HG03432 (cell line): ENCODE measurements at regions not wholly inside any gene's neighbourhood (a gene's known extent, or its start where the extent isn't known, plus 50 kb on each side); places are given as distances from the start of the nearest gene placed in this dataset.

Experiments used
- ATAC-seq: cut with Tn5 transposase; IDR thresholded peaks from one replicate; pipeline ENCODE4 v1.9.1; 2021; ENCODE audit warnings: mild to moderate bottlenecking, moderate library complexity; ENCODE audit not compliant: unreplicated experiment

DNA sequence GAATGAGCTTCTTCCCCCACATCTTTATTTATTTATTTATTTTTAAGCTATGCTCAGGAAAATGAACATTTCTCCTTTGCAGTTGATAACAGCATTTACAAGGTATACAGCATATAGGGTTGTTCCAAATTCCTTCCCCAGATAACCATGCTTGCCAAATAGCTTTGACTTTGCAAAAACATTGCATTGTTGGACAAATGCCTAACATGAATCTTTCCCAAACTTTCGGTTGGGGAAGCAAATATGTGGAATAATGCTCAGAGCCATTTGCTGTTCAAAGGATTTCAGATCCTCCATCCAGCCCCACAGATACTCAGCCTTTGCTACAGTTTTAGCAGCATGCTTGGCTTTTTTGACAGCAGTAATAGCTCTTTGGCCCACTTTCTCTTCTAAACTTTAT lies 127.2 kb upstream of the AGA start:
- no peak for ATAC-seq

DNA sequence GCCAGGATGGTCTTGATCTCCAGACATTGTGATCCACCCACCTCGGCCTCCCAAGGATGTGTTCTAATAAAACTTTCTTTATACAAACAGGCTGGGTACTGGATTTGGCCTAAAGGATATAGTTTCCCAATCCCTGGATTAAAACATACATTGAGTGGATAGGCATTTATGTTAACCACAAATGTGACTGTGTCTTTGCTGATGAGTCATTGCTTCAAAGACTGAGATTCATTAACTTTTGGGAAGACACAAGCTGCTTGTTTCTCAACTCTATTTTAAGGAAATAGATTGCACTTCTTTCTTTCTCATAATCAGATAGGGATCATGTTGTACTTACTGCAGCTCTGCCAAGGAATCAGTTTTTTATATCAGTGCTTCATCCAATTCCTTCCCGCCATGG lies 131.3 kb upstream of the AGA start:
- ATAC-seq: no peak

DNA sequence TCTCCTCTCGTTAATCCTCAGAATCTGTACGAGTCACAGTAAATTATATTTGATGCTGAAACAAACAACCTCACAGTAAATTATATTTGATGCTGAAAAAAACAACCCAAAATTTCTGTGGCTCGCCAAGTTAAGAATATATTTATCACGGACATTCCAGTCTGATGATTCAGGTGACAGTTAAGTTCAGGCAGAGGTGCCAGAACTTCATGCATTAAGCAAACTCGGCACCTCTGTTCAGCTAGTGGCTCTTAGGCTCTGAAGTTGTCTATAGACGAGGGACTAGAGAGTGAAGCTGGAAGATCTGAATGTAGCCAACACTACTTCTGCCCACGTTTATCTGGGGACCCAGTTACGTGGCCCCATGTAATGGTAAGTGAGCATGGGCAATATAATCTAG lies 132.2 kb upstream of the AGA start:
- no peak for ATAC-seq

DNA sequence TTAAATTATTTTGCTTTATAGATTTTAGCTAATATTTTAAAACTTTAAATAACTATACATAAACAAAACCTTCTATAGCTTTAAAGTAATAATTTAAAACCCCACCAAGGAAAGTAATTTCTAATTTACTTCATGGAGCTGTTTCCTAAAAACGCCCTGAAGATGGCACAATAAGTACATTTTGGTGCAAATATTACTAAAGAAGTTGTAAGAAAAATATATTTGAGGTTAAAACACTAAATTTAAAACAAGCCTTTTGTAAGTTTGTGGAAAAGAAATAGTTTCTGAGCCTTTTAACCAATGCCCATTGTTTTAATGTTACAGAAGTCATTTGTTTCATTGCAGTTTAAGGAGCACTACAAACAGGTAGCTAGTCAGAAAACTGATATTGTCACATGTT lies 137.4 kb upstream of the AGA start:
- ATAC-seq: no peak

DNA sequence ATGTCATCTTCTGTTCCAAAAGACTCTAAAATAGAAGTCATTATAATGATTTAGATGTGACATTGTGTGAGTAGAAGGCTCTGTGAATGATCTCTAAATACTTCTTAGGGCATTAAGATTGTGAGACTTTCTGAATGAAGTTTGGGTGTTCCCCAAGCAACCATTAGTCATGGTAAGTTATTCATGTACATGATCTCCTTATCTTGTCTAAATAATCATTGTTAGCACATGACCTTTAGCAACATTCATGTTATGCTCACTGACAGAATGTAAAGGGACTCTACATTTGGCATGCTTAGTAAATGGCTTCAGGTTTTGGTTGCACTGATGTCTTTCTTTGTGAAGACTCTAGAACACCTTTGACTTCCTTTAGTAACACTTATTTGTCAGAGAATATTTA lies 140.8 kb upstream of the AGA start:
- no peak for ATAC-seq

DNA sequence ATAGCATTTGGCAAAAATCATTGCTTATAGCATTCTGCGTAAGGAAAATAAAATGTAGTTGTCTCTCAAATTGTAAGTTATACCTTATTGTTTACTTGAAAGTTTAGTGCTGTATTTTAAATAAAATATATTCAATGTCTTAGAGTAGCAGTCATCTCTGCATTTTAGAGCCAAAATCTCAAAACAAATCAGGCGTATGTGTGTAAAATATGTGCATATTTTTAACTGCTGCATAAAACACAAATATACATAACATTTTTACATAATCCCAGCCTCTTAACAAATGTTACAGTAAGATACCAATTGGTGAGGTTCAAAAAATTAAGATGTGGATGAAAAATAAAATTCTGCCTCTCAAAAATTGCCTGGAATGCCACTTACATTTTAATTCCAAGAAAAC lies 145.8 kb upstream of the AGA start:
- no peak for ATAC-seq

DNA sequence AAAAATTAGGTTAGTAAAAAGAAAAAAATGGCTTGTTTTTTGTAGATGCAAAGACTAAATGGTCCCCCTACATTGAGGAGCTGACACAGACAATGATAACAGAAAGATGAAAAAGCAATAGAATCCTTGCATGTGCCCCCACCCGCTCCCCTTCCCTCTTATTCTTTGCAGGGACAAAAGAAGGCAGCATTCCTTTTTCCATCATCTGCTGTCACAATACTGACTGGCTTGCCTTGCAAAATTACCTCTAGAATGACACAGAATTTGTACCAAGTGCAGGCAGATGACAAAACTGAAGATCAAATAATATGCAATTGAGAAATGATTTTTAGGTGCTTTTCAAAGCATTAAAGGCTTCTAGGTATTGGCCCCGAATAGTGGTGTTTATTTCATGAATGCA lies 153.1 kb upstream of the AGA start:
- ATAC-seq: no peak

DNA sequence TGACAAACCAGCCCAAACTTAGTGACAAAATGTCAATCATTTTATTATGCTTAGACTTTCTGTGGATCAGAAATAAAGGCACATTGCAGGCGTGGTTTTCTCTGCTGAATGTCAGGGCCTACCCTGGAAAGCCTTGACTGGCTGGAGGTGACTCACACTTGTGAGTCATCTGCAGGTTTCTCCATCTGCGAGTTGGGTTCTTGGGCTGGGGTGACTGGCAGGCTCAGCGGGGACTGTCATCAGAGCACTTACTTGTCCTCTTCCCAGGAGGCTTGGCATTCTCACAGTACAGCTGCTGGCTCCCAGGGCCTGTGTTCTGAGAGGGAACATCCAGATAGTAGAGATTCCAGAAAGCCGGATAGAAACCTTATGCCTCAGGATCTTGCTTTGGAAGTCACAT lies 153.8 kb upstream of the AGA start:
- ATAC-seq: peak; percentile 86

DNA sequence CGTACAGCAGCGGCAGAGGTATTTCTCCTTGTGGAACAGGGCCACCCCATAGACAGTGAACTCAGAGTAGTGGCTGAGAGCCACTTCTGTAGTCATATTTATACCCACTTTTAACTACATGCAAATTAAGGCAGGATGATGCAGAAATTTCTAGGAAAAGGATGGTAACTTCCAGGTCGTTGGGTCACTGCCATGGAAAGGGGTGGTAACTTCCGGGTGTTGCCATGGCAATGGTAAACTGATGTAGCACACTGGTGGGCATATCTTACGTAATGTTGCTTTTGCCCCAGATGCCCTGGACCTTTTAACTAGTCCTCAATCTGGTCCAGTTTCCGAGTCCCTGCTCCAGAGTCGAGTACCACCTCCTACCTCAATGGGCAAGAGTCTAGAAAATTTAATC lies 154.8 kb upstream of the AGA start:
- no peak for ATAC-seq

DNA sequence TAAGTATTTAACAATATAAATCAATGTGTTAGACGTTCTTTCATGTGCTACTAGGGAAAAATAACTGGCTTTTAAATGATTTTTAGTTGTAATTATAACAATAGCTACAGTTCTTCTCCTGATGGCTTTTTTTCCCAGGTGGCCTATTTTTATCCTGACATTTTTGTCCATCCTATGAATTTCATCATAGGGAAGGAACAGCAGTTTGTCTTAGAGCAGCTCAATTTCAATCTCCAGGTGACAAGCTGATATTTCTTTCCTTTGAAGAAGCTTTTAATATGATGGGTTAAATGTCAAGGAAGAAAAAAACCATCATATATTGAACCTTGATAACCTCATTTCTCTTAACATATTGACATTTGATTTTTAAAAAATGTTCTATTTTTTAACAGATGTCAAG lies 163.0 kb upstream of the AGA start:
- ATAC-seq: no peak

DNA sequence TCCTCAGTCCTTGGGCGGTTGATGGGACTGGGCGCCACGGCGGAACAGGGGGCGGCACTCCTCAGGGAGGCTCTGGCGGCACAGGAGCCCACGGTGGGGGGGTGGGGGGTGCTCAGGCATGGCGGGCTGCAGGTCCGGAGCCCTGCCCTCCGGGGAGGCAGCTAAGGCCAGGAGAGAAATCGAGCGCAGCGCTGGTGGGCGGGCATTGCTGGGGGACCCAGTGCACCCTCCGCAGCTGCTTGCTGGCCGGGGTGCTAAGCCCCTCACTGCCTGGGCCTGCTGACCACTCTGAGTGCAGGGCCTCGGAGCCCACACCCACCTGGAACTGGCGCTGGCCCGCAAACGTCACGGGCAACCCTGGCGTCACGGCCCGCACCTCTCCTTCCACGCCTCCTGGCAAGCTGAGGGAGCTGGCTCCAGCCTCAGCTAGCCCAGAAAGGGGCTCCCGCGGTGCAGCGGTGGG lies 164.9 kb upstream of the AGA start:
- no peak for ATAC-seq

DNA sequence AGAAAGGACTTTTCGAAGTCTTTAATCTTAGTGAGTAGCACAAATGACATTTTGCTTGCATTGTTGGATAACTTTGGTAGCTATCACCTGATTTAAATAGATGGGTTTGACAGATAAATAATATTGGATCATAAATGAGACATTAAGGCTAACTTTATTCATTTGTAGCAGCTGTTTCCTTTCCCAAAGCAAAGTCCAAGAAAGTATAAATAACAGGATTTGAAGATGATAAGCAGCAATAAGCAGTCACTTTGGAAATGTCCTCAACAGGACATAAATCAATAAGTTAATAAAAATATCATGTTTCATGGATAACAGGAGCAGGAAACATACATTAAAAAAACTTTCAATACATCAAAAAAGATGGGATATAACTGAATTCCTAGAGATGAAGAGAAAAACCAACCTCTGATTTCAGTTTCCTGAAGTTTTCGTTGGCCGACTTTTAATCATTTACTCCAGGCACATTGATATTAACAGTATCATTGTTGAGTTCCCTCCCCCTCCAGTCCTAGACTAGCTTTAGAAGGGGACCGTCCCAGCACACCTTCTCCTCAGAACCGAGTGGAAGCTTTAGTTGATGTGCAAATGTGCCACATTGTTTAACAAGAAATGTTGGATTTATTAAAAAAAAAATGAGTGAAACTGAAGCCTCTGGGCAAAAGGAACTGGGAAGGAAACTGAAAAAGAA lies 169.9 kb upstream of the AGA start:
- ATAC-seq: no peak

DNA sequence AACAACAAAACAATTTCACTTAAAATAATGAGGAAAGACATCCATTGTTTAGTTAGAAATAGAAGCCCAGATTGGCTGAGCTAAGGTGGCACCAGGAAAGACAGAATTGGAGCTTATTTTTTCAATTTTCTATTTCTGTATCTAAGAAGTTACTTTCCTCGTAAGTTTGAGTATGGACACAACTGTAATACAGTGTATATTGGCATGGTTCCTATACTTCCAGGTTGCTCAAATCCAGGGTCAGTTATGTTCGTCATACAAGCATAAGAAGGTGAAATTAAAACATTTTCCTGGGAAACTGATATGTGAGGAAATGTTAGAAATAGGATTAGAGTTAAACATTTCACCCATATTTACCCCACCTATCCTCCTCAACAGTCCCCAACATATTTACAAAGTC lies 170.4 kb upstream of the AGA start:
- ATAC-seq: no peak

DNA sequence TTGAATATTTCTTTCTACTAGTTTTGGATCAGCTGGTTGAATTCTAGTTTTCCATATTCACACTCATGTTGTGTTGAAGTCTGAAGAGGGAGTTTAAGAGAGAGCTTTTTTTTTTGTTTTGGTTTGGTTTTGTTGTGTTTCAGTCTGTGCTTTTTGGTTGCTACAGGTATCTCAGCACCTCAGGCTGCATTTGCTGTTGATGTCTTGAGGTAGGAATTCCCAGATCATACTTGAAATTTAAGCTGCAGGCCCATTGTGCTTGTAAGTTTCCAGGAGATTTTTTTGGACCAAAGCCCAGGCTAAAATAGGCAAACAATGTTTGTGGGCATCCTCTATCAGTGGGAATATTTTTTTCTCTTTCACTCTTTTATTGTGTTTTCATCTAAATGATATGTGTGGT lies 190.2 kb upstream of the AGA start:
- ATAC-seq: no peak

DNA sequence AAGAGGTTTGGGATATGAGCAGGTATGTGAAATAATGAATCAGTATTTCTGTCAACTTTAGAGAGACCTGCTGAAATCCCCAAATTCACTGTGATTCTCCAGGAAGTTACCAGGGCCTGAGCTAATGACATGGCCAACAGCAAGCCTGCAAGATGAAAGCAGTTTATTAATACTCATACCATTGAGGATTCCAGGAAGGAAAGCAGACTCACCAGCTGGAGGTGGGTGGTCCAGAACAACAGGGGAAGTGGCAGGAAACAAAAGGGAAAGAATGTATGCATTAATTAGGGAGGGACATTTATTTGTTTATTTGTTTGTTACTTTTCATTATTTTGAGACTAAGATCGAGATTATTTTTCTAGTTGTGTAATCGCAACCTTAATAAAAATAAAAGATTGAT lies 196.6 kb upstream of the AGA start:
- ATAC-seq: no peak

DNA sequence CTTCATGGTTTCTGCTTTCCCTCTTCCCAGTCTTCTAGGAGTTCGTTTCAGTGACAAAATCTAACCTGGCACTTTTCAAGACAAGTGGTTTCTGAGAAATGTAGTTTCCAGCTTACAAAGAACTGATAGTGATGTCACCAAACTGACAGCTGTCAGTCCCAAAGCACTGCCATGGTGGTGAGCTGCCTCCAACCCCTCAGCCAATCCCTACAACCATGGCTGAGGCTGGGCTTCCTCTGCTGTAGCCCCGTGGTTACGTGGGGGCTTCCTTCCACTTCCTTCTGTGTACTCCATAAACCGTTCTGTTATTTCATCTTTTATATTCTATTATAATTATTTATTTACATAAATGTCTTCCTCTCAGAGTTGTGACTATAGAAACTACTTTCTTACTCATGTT lies 198.6 kb upstream of the AGA start:
- no peak for ATAC-seq

DNA sequence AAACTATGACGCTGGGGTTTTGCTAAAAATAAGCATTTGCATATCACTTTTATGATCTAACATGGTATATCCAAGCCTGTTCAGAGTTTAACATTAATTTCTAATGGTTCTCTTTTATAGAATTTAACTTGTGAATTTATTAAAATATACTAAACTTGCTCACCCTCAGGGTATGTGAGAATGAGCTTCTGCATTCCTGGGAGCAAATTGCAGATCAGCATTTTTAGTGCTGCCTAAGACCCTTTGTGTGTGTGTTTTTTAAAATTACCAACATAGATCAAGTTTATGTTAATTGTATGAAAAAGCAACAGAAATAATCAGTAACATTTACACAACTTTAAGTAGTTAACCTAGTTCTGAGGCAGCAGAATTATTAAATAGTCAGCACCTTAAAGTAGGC lies 218.0 kb upstream of the AGA start:
- no peak for ATAC-seq

DNA sequence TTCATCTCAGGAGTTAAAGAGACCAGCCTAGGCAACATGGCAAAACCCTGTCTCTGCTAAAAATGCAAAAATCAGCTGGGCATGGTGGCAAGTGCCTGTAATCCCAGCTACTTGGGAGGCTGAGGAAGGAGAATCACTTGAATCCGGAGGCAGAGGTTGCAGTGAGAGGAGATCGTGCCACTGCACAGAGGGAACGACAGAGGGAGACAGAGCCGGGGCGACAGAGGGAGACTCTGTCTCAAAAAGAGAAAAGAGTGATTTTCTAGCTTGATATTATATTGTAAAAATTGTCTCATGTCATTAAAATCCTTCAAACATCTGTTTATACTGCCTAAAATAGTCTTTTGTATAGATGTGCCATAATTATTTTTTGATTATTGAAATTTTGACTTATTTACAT lies 225.4 kb upstream of the AGA start:
- ATAC-seq: no peak

DNA sequence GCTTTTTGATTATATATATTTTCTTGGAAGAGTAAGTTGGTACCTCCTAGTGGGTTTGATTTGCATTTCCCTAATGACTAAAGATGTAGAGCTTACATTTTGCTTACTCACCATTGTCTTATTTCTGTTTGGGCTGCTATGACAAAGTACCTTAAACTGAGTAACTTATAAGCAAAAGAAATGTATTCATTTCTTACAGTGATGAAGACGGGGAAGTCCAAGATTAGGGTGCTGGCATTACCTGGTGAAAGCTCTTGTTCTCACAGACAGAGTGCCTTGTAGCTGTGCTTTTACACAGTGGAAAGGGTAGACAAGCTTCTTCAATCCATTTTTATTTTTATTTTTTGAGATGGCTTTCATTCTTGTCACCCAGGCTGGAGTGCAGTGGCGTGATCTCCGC lies 229.2 kb upstream of the AGA start:
- ATAC-seq: no peak

DNA sequence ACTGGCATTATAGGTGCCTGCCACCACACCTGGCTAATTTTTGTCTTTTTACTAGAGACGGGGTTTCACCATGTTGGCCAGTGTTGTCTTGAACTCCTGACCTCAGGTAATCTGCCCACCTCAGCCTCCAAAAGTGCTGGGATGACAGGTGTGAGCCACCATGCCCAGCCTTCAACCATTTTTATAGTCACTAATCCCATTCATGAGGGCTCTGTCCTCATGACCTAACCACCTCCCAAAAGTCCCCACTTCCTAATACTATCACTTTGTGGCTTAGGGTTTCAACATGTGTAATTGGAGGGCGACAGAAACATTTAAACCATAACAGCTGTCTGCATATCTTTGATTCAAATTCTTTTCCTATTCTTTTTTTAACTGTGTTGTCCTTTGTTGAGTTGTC lies 229.6 kb upstream of the AGA start:
- no peak for ATAC-seq

DNA sequence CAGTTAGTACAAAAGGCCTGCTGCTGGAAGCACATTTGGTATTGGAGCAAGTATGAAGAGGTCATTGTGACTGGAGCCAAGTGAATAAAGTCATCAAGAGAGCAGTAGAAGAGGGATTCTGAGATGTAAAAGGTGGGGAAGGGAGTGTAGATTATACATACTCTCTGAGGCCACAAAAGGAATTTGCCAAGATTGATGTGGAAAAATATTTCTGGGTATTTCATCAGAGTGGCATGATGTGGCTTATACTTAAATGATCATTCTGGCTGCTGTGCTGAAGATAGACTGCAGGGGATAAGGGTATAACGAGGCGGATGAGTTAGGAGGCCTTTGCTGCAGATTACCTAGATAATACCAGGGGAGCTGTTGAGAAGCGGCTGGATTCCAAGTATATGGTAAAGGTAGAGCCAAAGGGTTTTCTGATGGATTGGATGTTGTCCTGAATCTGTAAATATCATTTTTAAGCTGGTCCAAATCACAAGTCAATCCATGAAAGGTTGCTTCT lies 231.8 kb upstream of the AGA start:
- no peak for ATAC-seq

DNA sequence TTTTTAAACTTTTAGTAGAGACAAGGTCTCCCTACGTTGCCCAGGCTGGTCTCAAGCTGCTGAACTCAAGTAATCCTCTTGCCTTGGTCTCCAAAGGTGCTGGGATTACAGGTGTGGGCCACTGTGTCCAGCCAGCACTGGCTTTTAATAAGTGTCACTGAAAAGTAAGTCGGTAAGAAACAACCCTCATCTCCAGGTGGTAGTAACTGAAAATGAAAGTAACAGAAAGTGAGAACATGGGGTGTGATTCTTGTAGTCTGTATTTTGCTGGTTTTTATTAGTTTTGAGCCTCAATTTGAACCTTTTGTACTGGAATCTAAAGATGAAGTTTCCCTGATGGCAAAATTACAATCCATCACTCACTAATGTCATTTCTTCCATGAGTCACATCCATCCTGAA lies 238.1 kb upstream of the AGA start:
- ATAC-seq: peak; percentile 63

DNA sequence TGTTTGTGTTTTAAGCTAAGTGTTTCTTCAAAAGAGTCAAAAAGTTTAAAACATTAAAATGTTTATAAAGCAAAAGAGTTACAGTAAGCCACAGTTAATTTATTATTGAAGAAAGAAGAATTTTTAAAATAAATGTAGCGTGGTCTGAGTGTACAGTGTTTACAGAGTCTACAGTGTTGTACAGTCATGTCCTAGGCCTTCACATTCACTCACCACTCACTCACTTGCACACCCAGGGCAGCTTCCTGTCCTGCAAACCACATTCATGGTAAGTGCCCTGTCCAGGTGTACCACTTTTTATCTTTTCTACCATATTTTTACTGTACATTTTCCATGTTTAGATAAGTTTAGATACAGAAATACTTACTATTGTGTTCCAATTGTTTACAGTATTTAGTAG lies 239.7 kb upstream of the AGA start:
- ATAC-seq: no peak
